GM12878 (cell line): ENCODE measurements at regions not wholly inside any gene's neighbourhood (a gene's known extent, or its start where the extent isn't known, plus 50 kb on each side); places are given as distances from the start of the nearest gene placed in this dataset.

Experiments used
- ATAC-seq: fragments of 200-7000 bp; cut with Tn5 transposase; 3 replicates; pipeline ENCODE4 v1.9.1; 2020; ENCODE audit warnings: mild to moderate bottlenecking, moderate library complexity
- BruUV-seq: library from RNA; stranded (reverse); fragments of 400-500 nt; replicated peaks from 2 replicates; lab custom pipeline; 2021; lab: Mats Ljungman, UMichigan
- CTCF ChIA-PET: fragments of 300-600 bp; sonication (Branson Sonifier 250); formaldehyde crosslinking; extraction: SDS; loops from one replicate; lab custom pipeline; 2021; ENCODE audit warnings: inconsistent platforms; lab: Yijun Ruan, JAX
- POLR2A ChIA-PET: fragments of 350-600 bp; formaldehyde crosslinking; extraction: SDS; loops from one replicate; lab custom pipeline; 2021; ENCODE audit warnings: inconsistent platforms; lab: Charles Lee
- RAD21 ChIA-PET: fragments of 300-600 bp; sonication (Branson Sonifier 250); formaldehyde crosslinking; loops from one replicate; lab custom pipeline; 2023; ENCODE audit warnings: antibody characterized with exemption; ENCODE audit not compliant: unreplicated experiment; lab: Charles Lee
- SMC1A ChIA-PET: fragments of 300-600 bp; sonication (Branson Sonifier 250); formaldehyde crosslinking; loops from one replicate; lab custom pipeline; 2023; ENCODE audit not compliant: unreplicated experiment, uncharacterized antibody; lab: Charles Lee
- DNase-seq: peaks from one replicate; pipeline ENCODE4 v3.0.0-alpha.2; 2011; ENCODE audit warnings: low read depth, low spot score
- FAIRE-seq: peaks from 3 replicates; lab custom pipeline; 2011; peaks lifted over from hg19 to GRCh38; lab: Jason Lieb, UNC
- H2AFZ ChIP-seq: 2 replicates; pipeline ENCODE4 v1.6.0; 2011; ENCODE audit warnings: low read depth, low read length, control low read depth; ENCODE audit not compliant: control insufficient read depth
- H3K27ac ChIP-seq: 2 replicates; pipeline ENCODE4 v1.5.1; 2011; ENCODE audit warnings: control low read depth; ENCODE audit not compliant: control insufficient read depth, insufficient read depth
- H3K27me3 ChIP-seq, 2 experiments: replicated peaks in 1 of 2; 2 replicates each; pipeline versions ENCODE4 v1.6.0 to v1.6.1; 2011; ENCODE audit warnings: low read length in 1 of 2; ENCODE audit not compliant: control insufficient read depth in 2 of 2, insufficient read depth in 2 of 2
- H3K36me3 ChIP-seq, 2 experiments: 2 replicates each; pipeline ENCODE4 v1.5.1; 2011; ENCODE audit warnings: low read length in 1 of 2; ENCODE audit not compliant: control insufficient read depth in 2 of 2, insufficient read depth in 2 of 2
- H3K4me1 ChIP-seq: 2 replicates; pipeline ENCODE4 v1.6.1; 2011; ENCODE audit warnings: mild to moderate bottlenecking, low read length, moderate library complexity, mixed read lengths; ENCODE audit not compliant: control insufficient read depth, insufficient read depth
- H3K4me2 ChIP-seq: 2 replicates; pipeline ENCODE4 v1.6.0; 2011; ENCODE audit warnings: control low read depth; ENCODE audit not compliant: control insufficient read depth, insufficient read depth
- H3K4me3 ChIP-seq: fragments of 200-600 bp; sonication (generic); 2 replicates; pipeline ENCODE4 v1.5.1; 2016
- H3K79me2 ChIP-seq: 2 replicates; pipeline ENCODE4 v1.6.0; 2011; ENCODE audit warnings: low read length; ENCODE audit not compliant: control insufficient read depth, insufficient read depth
- H3K9ac ChIP-seq: 2 replicates; pipeline ENCODE4 v1.8.0; 2011; ENCODE audit warnings: low read length, control low read depth, mixed read lengths; ENCODE audit not compliant: control insufficient read depth, insufficient read depth
- H3K9me3 ChIP-seq: replicated peaks from 3 replicates; pipeline ENCODE4 v1.5.1; 2011; ENCODE audit warnings: mild to moderate bottlenecking, low read length; ENCODE audit not compliant: control insufficient read depth, insufficient read depth
- H4K20me1 ChIP-seq: 2 replicates; pipeline ENCODE4 v1.6.0; 2011; ENCODE audit not compliant: control insufficient read depth, insufficient read depth
- CEBPB ChIP-seq, 2 experiments: fragments of 150-350 bp in 1 of 2; IDR thresholded peaks; 2 replicates each; pipeline ENCODE4 v1.6.1; 2012 to 2014; ENCODE audit warnings: low read depth in 2 of 2, low read length in 2 of 2, borderline replicate concordance in 1 of 2, inconsistent platforms in 1 of 2
- EGR1 ChIP-seq, 2 experiments: IDR thresholded peaks; 1 replicate in 1 of 2; 2 replicates in 1 of 2; pipeline ENCODE4 v1.6.1; 2011 to 2012; ENCODE audit warnings: low read depth in 2 of 2, low read length in 2 of 2, borderline replicate concordance in 1 of 2, mild to moderate bottlenecking in 1 of 2, moderate library complexity in 1 of 2
- HDAC6 ChIP-seq: fragments of 200-600 bp; sonication (generic); IDR thresholded peaks from one replicate; pipeline ENCODE4 v1.8.0; 2017; ENCODE audit warnings: antibody characterized with exemption; ENCODE audit not compliant: unreplicated experiment
- MEF2A ChIP-seq: IDR thresholded peaks from 2 replicates; pipeline ENCODE4 v1.6.1; 2011; ENCODE audit warnings: low read depth, mild to moderate bottlenecking, low read length, moderate library complexity; ENCODE audit not compliant: insufficient read depth
- MTA3 ChIP-seq: IDR thresholded peaks from 2 replicates; pipeline ENCODE4 v1.6.1; 2012; ENCODE audit warnings: low read length, inconsistent platforms, borderline replicate concordance
- PBX3 ChIP-seq: IDR thresholded peaks from 2 replicates; pipeline ENCODE4 v1.6.1; 2011; ENCODE audit warnings: mild to moderate bottlenecking, low read depth, low read length, moderate library complexity; ENCODE audit not compliant: insufficient replicate concordance
- PKNOX1 ChIP-seq: fragments of 450-650 bp; IDR thresholded peaks from 2 replicates; pipeline ENCODE4 v1.6.1; 2016; ENCODE audit warnings: mild to moderate bottlenecking
- POLR2AphosphoS5 ChIP-seq: IDR thresholded peaks from 2 replicates; pipeline ENCODE4 v1.6.1; 2011; ENCODE audit warnings: mild to moderate bottlenecking, low read length, inconsistent platforms
- PRDM15 ChIP-seq: fragments of 450-650 bp; formaldehyde crosslinking; IDR thresholded peaks from 2 replicates; pipeline ENCODE4 v1.4.0; 2020; ENCODE audit warnings: mild to moderate bottlenecking, moderate library complexity
- RCOR1 ChIP-seq: conservative IDR thresholded peaks from 2 replicates; pipeline ENCODE4 v1.6.1; 2012; ENCODE audit warnings: low read depth, low read length, improper control_type of control experiment
- REST ChIP-seq: IDR thresholded peaks from 2 replicates; pipeline ENCODE4 v1.6.1; 2012; ENCODE audit warnings: mild to moderate bottlenecking, low read depth, low read length
- RUNX3 ChIP-seq: IDR thresholded peaks from 2 replicates; pipeline ENCODE4 v1.6.1; 2012; ENCODE audit warnings: low read length, inconsistent platforms
- SMAD5 ChIP-seq: IDR thresholded peaks from 2 replicates; pipeline ENCODE4 v1.6.1; 2016; ENCODE audit warnings: antibody characterized with exemption, low read depth
- USF2 ChIP-seq: IDR thresholded peaks from 2 replicates; pipeline ENCODE4 v1.6.1; 2011; ENCODE audit warnings: low read depth, low read length, improper control_type of control experiment, borderline replicate concordance
- WRNIP1 ChIP-seq: IDR thresholded peaks from 2 replicates; pipeline ENCODE4 v1.6.1; 2011; ENCODE audit warnings: low read depth, low read length, improper control_type of control experiment, borderline replicate concordance
- WGBS: methylation state at CpG from one replicate; pipeline ENCODE4 v1.1.6; 2016; ENCODE audit warnings: low lambda C conversion rate; ENCODE audit not compliant: insufficient replicate concordance, insufficient coverage; ENCODE audit errors: missing lambda C conversion rate; 5-methylcytosine and 5-hydroxymethylcytosine counted together
- in situ Hi-C: fragments of 300-500 bp; cut with MboI; formaldehyde crosslinking; loops from 9 replicates; pipeline ENCODE4 v1.14.3; 2018; ENCODE audit warnings: mixed read lengths
- intact Hi-C: fragments of 100-400 bp; cut with micrococcal nuclease; formaldehyde crosslinking; loops from one replicate; pipeline ENCODE4 v1.14.2; 2022; ENCODE audit not compliant: unreplicated experiment

GRCh38 chr12:87198181-87198580 lies 831.0 kb downstream of the C12orf50 start:
- no peak for DNase-seq
- Histone ChIP-seq H3K79me2 (no peaks in the 10 kb centered on the region), H3K4me2 (no peak overlapping the region), H3K4me3 (no peak overlapping the region), H2AFZ (no peak overlapping the region), H4K20me1 (no peaks in the 10 kb centered on the region), H3K27ac (no peak overlapping the region), H3K36me3 (no peaks in the 10 kb centered on the region), H3K9ac (no peak overlapping the region), H3K9me3 (no peaks in the 10 kb centered on the region), H3K27me3 (no peaks in the 10 kb centered on the region), H3K4me1 (no peaks in the 10 kb centered on the region)
- intact Hi-C loops = no loop called here
- no peak for ATAC-seq
- CTCF ChIA-PET = no interaction called here
- RAD21 ChIA-PET = no interaction called here
- POLR2A ChIA-PET = no interaction called here
- in situ Hi-C loops = no loop called here
- SMC1A ChIA-PET = no interaction called here
- FAIRE-seq = no peak
- BruUV-seq = no TSS peak
- WGBS = 47% methylated on average over 1 of the region's 1 CpG
- TF ChIP-seq HDAC6 (no peak), POLR2AphosphoS5 (no peak), RCOR1 (no peak), PKNOX1 (no peak), REST (no peak), MEF2A (no peak), RUNX3 (no peak), PRDM15 (no peak), MTA3 (no peak), PBX3 (no peak), CEBPB (IDR thresholded peaks at IDR 0.05; ENCODE audit: borderline replicate concordance in 1 of 2, low read depth in 2 of 2, low read length in 2 of 2) (no peak), WRNIP1 (no peak), SMAD5 (no peak), EGR1 (IDR thresholded peaks at IDR 0.05; ENCODE audit: borderline replicate concordance in 1 of 2, low read depth in 2 of 2, low read length in 2 of 2) (no peak), USF2 (no peak)
